WTC11 (cell line): ENCODE measurements at regions not wholly inside any gene's neighbourhood (a gene's known extent, or its start where the extent isn't known, plus 50 kb on each side); places are given as distances from the start of the nearest gene placed in this dataset.

ENCODE experiments used
- CREB1 ChIP-seq: sonication (generic); formaldehyde crosslinking; IDR thresholded peaks from 2 replicates; pipeline ENCODE4 v1.8.0; 2023; ENCODE audit warnings: mild to moderate bottlenecking, missing genetic modification reagents
- CREM ChIP-seq: sonication (generic); formaldehyde crosslinking; IDR thresholded peaks from 2 replicates; pipeline ENCODE4 v1.8.1; 2022; ENCODE audit warnings: mild to moderate bottlenecking, missing genetic modification reagents, moderate library complexity
- NFE2L1 ChIP-seq: sonication (generic); formaldehyde crosslinking; IDR thresholded peaks from 2 replicates; pipeline ENCODE4 v1.8.1; 2023; ENCODE audit warnings: missing genetic modification reagents
- NR2C2 ChIP-seq: sonication (generic); formaldehyde crosslinking; IDR thresholded peaks from 2 replicates; pipeline ENCODE4 v1.8.0; 2022; ENCODE audit warnings: mild to moderate bottlenecking, missing genetic modification reagents
- PRRX2 ChIP-seq: fragments of 250-450 bp; sonication (Bioruptor Pico); IDR thresholded peaks from 2 replicates; pipeline ENCODE4 v1.8.0; 2021; ENCODE audit warnings: mild to moderate bottlenecking
- SMAD4 ChIP-seq: sonication (generic); formaldehyde crosslinking; IDR thresholded peaks from 2 replicates; pipeline ENCODE4 v1.8.0; 2022; ENCODE audit warnings: mild to moderate bottlenecking, missing genetic modification reagents
- ZNF138 ChIP-seq: sonication (generic); formaldehyde crosslinking; conservative IDR thresholded peaks from 2 replicates; pipeline ENCODE4 v1.8.1; 2022; ENCODE audit warnings: mild to moderate bottlenecking, moderate library complexity, missing genetic modification reagents
- ZNF423 ChIP-seq: fragments of 250-450 bp; sonication (Bioruptor Pico); IDR thresholded peaks from 2 replicates; pipeline ENCODE4 v2.1.2; 2022; ENCODE audit warnings: mild to moderate bottlenecking, moderate library complexity
- TF ChIP-seq, protein P1 (sequence below): fragments of 200-600 bp; IDR thresholded peaks from 2 replicates; pipeline ENCODE4 v1.8.0; 2022; ENCODE audit warnings: antibody characterized with exemption
- TF ChIP-seq, protein P2 (sequence below): sonication (generic); formaldehyde crosslinking; IDR thresholded peaks from 2 replicates; pipeline ENCODE4 v1.8.1; 2022; ENCODE audit warnings: mild to moderate bottlenecking, moderate library complexity, missing genetic modification reagents
- TF ChIP-seq, protein P3 (sequence below): sonication (generic); formaldehyde crosslinking; IDR thresholded peaks from 2 replicates; pipeline ENCODE4 v1.8.1; 2022; ENCODE audit warnings: low read depth, mild to moderate bottlenecking, moderate library complexity, missing genetic modification reagents, borderline replicate concordance
- TF ChIP-seq, protein P4 (sequence below): sonication (generic); formaldehyde crosslinking; IDR thresholded peaks from 2 replicates; pipeline ENCODE4 v1.8.0; 2022; ENCODE audit warnings: mild to moderate bottlenecking, missing genetic modification reagents
- TF ChIP-seq, protein P5 (sequence below): sonication (generic); formaldehyde crosslinking; IDR thresholded peaks from 2 replicates; pipeline ENCODE4 v1.8.0; 2022; ENCODE audit warnings: mild to moderate bottlenecking, missing genetic modification reagents

DNA sequence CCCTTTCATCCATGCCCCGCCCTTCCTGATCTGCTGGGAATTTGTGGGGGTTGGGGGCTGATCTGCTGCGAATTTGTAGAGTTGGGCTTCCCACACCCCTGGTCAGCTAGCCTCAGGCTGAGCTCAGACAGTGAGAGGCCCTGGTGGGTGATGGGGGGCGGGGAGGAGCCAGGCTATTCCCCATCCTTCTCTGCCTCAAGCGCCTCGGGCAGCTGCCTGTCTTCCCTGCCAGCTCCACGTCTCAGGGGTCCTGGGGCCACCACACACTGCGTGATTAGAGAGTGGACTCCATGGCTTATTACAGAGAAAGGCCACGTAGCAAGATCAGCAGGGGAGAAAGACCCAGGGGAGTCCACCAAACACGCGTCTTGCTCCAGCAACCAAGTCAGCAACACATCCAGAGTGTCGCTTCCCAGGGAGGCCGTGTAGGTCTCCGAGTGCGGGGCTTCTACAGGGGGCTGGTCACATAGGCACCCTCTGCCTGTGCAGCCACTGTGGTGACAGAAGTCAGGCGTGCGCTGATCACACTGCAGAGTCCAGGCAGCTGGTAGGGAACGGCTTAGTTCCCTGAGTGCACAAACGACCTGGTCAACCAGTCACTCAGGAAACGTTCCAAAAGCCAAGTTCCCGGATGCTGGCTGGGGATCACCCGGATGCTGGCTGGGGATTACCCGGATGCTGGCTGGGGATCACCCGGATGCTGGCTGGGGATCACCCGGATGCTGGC, 254.4 kb upstream of the SFSWAP start:
- TF ChIP-seq CREB1 (CRISPR knock-in tag), result no peak
- TF ChIP-seq, protein P1, sequence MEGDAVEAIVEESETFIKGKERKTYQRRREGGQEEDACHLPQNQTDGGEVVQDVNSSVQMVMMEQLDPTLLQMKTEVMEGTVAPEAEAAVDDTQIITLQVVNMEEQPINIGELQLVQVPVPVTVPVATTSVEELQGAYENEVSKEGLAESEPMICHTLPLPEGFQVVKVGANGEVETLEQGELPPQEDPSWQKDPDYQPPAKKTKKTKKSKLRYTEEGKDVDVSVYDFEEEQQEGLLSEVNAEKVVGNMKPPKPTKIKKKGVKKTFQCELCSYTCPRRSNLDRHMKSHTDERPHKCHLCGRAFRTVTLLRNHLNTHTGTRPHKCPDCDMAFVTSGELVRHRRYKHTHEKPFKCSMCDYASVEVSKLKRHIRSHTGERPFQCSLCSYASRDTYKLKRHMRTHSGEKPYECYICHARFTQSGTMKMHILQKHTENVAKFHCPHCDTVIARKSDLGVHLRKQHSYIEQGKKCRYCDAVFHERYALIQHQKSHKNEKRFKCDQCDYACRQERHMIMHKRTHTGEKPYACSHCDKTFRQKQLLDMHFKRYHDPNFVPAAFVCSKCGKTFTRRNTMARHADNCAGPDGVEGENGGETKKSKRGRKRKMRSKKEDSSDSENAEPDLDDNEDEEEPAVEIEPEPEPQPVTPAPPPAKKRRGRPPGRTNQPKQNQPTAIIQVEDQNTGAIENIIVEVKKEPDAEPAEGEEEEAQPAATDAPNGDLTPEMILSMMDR, result no peak
- TF ChIP-seq ZNF423 (CRISPR knock-in tag), result no peak
- no peak for TF ChIP-seq NFE2L1 (CRISPR knock-in tag)
- TF ChIP-seq NR2C2 (CRISPR knock-in tag), result no peak
- TF ChIP-seq CREM (CRISPR knock-in tag), result no peak
- TF ChIP-seq, protein P2, sequence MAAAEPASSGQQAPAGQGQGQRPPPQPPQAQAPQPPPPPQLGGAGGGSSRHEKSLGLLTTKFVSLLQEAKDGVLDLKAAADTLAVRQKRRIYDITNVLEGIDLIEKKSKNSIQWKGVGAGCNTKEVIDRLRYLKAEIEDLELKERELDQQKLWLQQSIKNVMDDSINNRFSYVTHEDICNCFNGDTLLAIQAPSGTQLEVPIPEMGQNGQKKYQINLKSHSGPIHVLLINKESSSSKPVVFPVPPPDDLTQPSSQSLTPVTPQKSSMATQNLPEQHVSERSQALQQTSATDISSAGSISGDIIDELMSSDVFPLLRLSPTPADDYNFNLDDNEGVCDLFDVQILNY (CRISPR knock-in tag), result no peak
- no peak for TF ChIP-seq PRRX2 (CRISPR knock-in tag)
- TF ChIP-seq ZNF138 (CRISPR knock-in tag), result no peak
- TF ChIP-seq SMAD4 (CRISPR knock-in tag), result no peak
- TF ChIP-seq, protein P3, sequence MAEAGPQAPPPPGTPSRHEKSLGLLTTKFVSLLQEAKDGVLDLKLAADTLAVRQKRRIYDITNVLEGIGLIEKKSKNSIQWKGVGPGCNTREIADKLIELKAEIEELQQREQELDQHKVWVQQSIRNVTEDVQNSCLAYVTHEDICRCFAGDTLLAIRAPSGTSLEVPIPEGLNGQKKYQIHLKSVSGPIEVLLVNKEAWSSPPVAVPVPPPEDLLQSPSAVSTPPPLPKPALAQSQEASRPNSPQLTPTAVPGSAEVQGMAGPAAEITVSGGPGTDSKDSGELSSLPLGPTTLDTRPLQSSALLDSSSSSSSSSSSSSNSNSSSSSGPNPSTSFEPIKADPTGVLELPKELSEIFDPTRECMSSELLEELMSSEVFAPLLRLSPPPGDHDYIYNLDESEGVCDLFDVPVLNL, result no peak
- TF ChIP-seq, protein P4, sequence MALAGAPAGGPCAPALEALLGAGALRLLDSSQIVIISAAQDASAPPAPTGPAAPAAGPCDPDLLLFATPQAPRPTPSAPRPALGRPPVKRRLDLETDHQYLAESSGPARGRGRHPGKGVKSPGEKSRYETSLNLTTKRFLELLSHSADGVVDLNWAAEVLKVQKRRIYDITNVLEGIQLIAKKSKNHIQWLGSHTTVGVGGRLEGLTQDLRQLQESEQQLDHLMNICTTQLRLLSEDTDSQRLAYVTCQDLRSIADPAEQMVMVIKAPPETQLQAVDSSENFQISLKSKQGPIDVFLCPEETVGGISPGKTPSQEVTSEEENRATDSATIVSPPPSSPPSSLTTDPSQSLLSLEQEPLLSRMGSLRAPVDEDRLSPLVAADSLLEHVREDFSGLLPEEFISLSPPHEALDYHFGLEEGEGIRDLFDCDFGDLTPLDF (CRISPR knock-in tag), result no peak
- TF ChIP-seq, protein P5, sequence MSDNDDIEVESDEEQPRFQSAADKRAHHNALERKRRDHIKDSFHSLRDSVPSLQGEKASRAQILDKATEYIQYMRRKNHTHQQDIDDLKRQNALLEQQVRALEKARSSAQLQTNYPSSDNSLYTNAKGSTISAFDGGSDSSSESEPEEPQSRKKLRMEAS (CRISPR knock-in tag), result no peak
